Esophagus mucosa (tissue), 1 donor: ENCODE measurements at regions not wholly inside any gene's neighbourhood (a gene's known extent, or its start where the extent isn't known, plus 50 kb on each side); places are given as distances from the start of the nearest gene placed in this dataset.
"Not testable (repeated sequence)": the region's sequence is repeated elsewhere in the genome, so short reads cannot be mapped to it uniquely, and the experiment has no call there.

Source experiments
- ATAC-seq: fragments of 200-7000 bp; cut with Tn5 transposase; one replicate; pipeline ENCODE4 v1.9.1; 2020
- donor health status: DM: yes; HTN: yes; CAD: no.

- ATAC-seq, result no peak
Measured at GRCh38 chr2:8133363-8133762, 548.5 kb upstream of the ID2 start.

GRCh38 chr2:8133913-8134472 lies 547.9 kb upstream of the ID2 start:
- ATAC-seq, result no peak

GRCh38 chr2:8134473-8134932 lies 547.4 kb upstream of the ID2 start:
- ATAC-seq, result no peak

- no peak for ATAC-seq
Measured at GRCh38 chr2:8134985-8135682, 546.7 kb upstream of the ID2 start.

- no peak for ATAC-seq
Measured at GRCh38 chr2:8137801-8138200, 544.1 kb upstream of the ID2 start.

GRCh38 chr2:8138525-8138922 lies 543.3 kb upstream of the ID2 start:
- ATAC-seq, result no peak

- no peak for ATAC-seq
Measured at GRCh38 chr2:8138923-8139667, 542.8 kb upstream of the ID2 start.

- no peak for ATAC-seq
Measured at GRCh38 chr2:8139668-8140200, 542.1 kb upstream of the ID2 start.

- ATAC-seq, result no peak
Measured at GRCh38 chr2:8141079-8141707, 540.7 kb upstream of the ID2 start.

GRCh38 chr2:8141780-8142179 lies 540.1 kb upstream of the ID2 start:
- ATAC-seq, result no peak

GRCh38 chr2:8142461-8142860 lies 539.4 kb upstream of the ID2 start:
- no peak for ATAC-seq

- no peak for ATAC-seq
Measured at GRCh38 chr2:8144131-8144631, 537.7 kb upstream of the ID2 start.

- ATAC-seq, result no peak
Measured at GRCh38 chr2:8144785-8145184, 537.1 kb upstream of the ID2 start.

GRCh38 chr2:8145375-8145774 lies 536.5 kb upstream of the ID2 start:
- ATAC-seq, result not testable (repeated sequence)

- no peak for ATAC-seq
Measured at GRCh38 chr2:8146132-8147005, 535.5 kb upstream of the ID2 start.

- peak; percentile 64 for ATAC-seq
Measured at GRCh38 chr2:8148260-8149006, 533.4 kb upstream of the ID2 start.

- ATAC-seq, result no peak
Measured at GRCh38 chr2:8149007-8149405, 532.9 kb upstream of the ID2 start.

- ATAC-seq, result no peak
Measured at GRCh38 chr2:8149985-8150539, 531.8 kb upstream of the ID2 start.

- no peak for ATAC-seq
Measured at GRCh38 chr2:8151888-8152287, 530.0 kb upstream of the ID2 start.

- no peak for ATAC-seq
Measured at GRCh38 chr2:8152392-8153257, 529.2 kb upstream of the ID2 start.
